ENCODE measurements at regions not wholly inside any gene's neighbourhood (a gene's known extent, or its start where the extent isn't known, plus 50 kb on each side); places are given as distances from the start of the nearest gene placed in this dataset.

DNA sequence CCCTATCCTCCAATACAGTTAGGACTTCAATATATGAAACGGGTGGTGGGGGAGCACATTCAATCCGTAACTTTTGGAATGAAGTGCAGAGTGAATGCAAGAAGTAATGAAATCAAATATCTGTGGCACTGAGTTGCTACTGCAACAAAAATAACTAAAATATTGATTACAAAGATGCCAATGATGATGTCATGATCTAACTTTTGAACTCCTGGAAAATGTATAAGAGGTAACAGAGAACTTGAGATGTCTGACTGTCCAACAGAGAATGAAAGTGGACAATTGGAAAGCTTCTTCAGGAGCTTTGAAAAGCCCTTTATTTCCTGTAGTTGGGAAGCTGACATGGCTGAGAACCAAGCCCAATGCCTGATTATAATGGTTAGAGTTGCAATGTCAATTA lies 279.9 kb downstream of the ZBBX start:
- H2BK120ac ChIP-seq (ENCODE audit: low read depth, low read length) = no peak overlapping the region

DNA sequence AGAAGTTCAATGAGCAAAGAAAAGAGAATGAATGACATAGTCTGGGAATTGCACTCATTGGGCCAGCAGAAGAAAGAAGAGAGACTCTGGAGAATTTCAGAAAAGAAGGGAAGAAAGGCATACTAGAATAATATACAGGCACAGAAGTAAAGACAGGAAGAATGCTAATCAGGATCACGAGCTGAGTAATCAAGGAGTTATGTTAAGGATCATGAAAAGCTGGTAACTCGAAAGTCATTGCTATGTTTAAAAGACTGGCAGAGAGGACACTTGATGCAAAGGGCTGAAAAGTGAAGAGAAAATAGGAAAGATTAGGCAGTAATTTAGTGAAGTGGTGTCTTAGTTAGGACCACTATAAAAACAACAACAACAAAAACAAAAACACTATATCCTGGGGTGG lies 284.1 kb downstream of the ZBBX start:
- Histone ChIP-seq H3K27ac (replicated peaks; ENCODE audit: low read length) (no peak overlapping the region), H2AFZ (ENCODE audit: low read length) (peak overlapping the region; percentile 43), H3K9ac (ENCODE audit: low read depth, low read length, poor library complexity) (no peak overlapping the region), H3K4me3 (ENCODE audit: low read length in 2 of 2) (no peak overlapping the region), H3K4ac (ENCODE audit: low read length) (no peak overlapping the region), H2BK120ac (ENCODE audit: low read depth, low read length) (no peak overlapping the region), H3K18ac (ENCODE audit: low read length) (no peak overlapping the region), H3K4me2 (ENCODE audit: insufficient read depth, low read length, poor library complexity, severe bottlenecking) (no peak overlapping the region), H2BK5ac (ENCODE audit: low read length) (no peak overlapping the region), H4K91ac (ENCODE audit: low read depth, low read length, poor library complexity) (no peak overlapping the region), H3K36me3 (replicated peaks in 1 of 2; ENCODE audit: control insufficient read depth in 2 of 2, insufficient read depth in 2 of 2, low read length in 2 of 2) (no peaks in the 10 kb centered on the region), H3K23ac (ENCODE audit: low read depth, low read length, poor library complexity) (no peak overlapping the region), H4K8ac (ENCODE audit: low read depth, low read length) (no peak overlapping the region), H3K9me3 (replicated peaks in 1 of 2; ENCODE audit: control insufficient read depth in 2 of 2, insufficient read depth in 1 of 2, low read depth in 1 of 2, low read length in 2 of 2) (no peaks in the 10 kb centered on the region), H3K4me1 (ENCODE audit: control insufficient read depth in 2 of 2, insufficient read depth in 1 of 2, low read depth in 1 of 2, low read length in 2 of 2) (no peaks in the 10 kb centered on the region), H2AK5ac (ENCODE audit: low read depth, low read length) (no peak overlapping the region), H3K79me1 (ENCODE audit: low read depth, low read length) (no peaks in the 10 kb centered on the region), H2BK15ac (ENCODE audit: low read length) (no peak overlapping the region), H3K27me3 (ENCODE audit: control insufficient read depth in 3 of 3, insufficient read depth in 3 of 3, low read depth in 1 of 3, low read length in 3 of 3) (no peaks in the 10 kb centered on the region), H2BK12ac (ENCODE audit: low read length) (no peak overlapping the region), H3K14ac (ENCODE audit: low read length) (no peak overlapping the region)
- DNase-seq (ENCODE audit: low spot score) = no peak
- no CpG with 5 or more reads among the region's 2 CpGs for WGBS, 2 donors (ENCODE audit: extremely low coverage in 2 of 2, insufficient read length in 2 of 2, insufficient replicate concordance in 1 of 2)

More for the DNA sequence above, 279.9 kb downstream of the ZBBX start:
- Histone ChIP-seq H3K4ac (ENCODE audit: low read length) (no peak overlapping the region), H2AK5ac (ENCODE audit: low read depth, low read length) (no peak overlapping the region), H3K79me1 (ENCODE audit: low read depth, low read length) (no peaks in the 10 kb centered on the region), H3K18ac (ENCODE audit: low read length) (no peak overlapping the region), H2BK15ac (ENCODE audit: low read length) (no peak overlapping the region), H3K27ac (replicated peaks; ENCODE audit: low read length) (no peak overlapping the region), H3K4me2 (ENCODE audit: insufficient read depth, low read length, poor library complexity, severe bottlenecking) (no peak overlapping the region), H2AFZ (ENCODE audit: low read length) (no peak overlapping the region), H2BK5ac (ENCODE audit: low read length) (no peak overlapping the region), H3K27me3 (ENCODE audit: control insufficient read depth in 3 of 3, insufficient read depth in 3 of 3, low read depth in 1 of 3, low read length in 3 of 3) (no peaks in the 10 kb centered on the region), H3K14ac (ENCODE audit: low read length) (no peak overlapping the region), H3K23ac (ENCODE audit: low read depth, low read length, poor library complexity) (no peak overlapping the region), H4K91ac (ENCODE audit: low read depth, low read length, poor library complexity) (no peak overlapping the region), H3K9ac (ENCODE audit: low read depth, low read length, poor library complexity) (no peak overlapping the region), H3K36me3 (replicated peaks in 1 of 2; ENCODE audit: control insufficient read depth in 2 of 2, insufficient read depth in 2 of 2, low read length in 2 of 2) (no peaks in the 10 kb centered on the region), H3K4me3 (ENCODE audit: low read length in 2 of 2) (no peak overlapping the region), H3K9me3 (replicated peaks in 1 of 2; ENCODE audit: control insufficient read depth in 2 of 2, insufficient read depth in 1 of 2, low read depth in 1 of 2, low read length in 2 of 2) (no peaks in the 10 kb centered on the region), H4K8ac (ENCODE audit: low read depth, low read length) (no peak overlapping the region), H2BK12ac (ENCODE audit: low read length) (no peak overlapping the region), H3K4me1 (ENCODE audit: control insufficient read depth in 2 of 2, insufficient read depth in 1 of 2, low read depth in 1 of 2, low read length in 2 of 2) (no peaks in the 10 kb centered on the region)
- WGBS, 2 donors (ENCODE audit: extremely low coverage in 2 of 2, insufficient read length in 2 of 2, insufficient replicate concordance in 1 of 2) = no CpG with 5 or more reads among the region's 2 CpGs
- DNase-seq (ENCODE audit: low spot score) = no peak

DNA sequence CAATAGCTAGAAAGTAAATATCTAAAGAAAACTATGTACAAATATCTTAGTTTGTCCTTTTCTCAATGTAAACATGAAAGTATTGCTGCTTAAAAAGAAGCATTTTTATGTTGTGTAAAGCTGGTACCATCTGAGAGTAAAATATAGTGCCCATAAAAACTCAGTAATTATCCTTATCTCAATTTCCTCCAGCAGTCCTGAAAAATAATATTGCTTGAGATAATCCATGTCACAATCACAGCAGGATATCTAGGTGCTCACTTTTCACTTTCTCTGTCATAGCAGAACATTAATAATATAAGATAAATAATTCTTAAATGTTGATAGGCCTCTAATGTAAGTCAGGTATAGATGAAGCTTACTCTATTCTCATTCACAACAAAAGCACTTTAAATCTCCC lies 285.5 kb downstream of the ZBBX start:
- no peaks in the 10 kb centered on the region for H3K4me1 ChIP-seq (ENCODE audit: control insufficient read depth in 2 of 2, insufficient read depth in 1 of 2, low read depth in 1 of 2, low read length in 2 of 2)
- H3K4me2 ChIP-seq (ENCODE audit: insufficient read depth, low read length, poor library complexity, severe bottlenecking) = no peak overlapping the region
- no peak overlapping the region for H3K4me3 ChIP-seq (ENCODE audit: low read length in 2 of 2)
- H2BK5ac ChIP-seq (ENCODE audit: low read length) = no peak overlapping the region
- H4K8ac ChIP-seq (ENCODE audit: low read depth, low read length) = no peak overlapping the region
- no peak overlapping the region for H3K14ac ChIP-seq (ENCODE audit: low read length)
- no peak overlapping the region for H2BK12ac ChIP-seq (ENCODE audit: low read length)
- H4K91ac ChIP-seq (ENCODE audit: low read depth, low read length, poor library complexity) = no peak overlapping the region
- H2BK120ac ChIP-seq (ENCODE audit: low read depth, low read length) = no peak overlapping the region
- H2AK5ac ChIP-seq (ENCODE audit: low read depth, low read length) = no peak overlapping the region
- no peaks in the 10 kb centered on the region for H3K9me3 ChIP-seq (replicated peaks in 1 of 2; ENCODE audit: control insufficient read depth in 2 of 2, insufficient read depth in 1 of 2, low read depth in 1 of 2, low read length in 2 of 2)
- H3K23ac ChIP-seq (ENCODE audit: low read depth, low read length, poor library complexity) = no peak overlapping the region
- H3K27me3 ChIP-seq (ENCODE audit: control insufficient read depth in 3 of 3, insufficient read depth in 3 of 3, low read depth in 1 of 3, low read length in 3 of 3) = no peaks in the 10 kb centered on the region
- H3K36me3 ChIP-seq (replicated peaks in 1 of 2; ENCODE audit: control insufficient read depth in 2 of 2, insufficient read depth in 2 of 2, low read length in 2 of 2) = no peaks in the 10 kb centered on the region
- H3K27ac ChIP-seq (replicated peaks; ENCODE audit: low read length) = no peak overlapping the region
- no peak for DNase-seq (ENCODE audit: low spot score)
- H3K4ac ChIP-seq (ENCODE audit: low read length) = no peak overlapping the region
- H3K9ac ChIP-seq (ENCODE audit: low read depth, low read length, poor library complexity) = no peak overlapping the region
- no peak overlapping the region for H2BK15ac ChIP-seq (ENCODE audit: low read length)
- H3K18ac ChIP-seq (ENCODE audit: low read length) = no peak overlapping the region
- H3K79me1 ChIP-seq (ENCODE audit: low read depth, low read length) = no peaks in the 10 kb centered on the region
- no peak overlapping the region for H2AFZ ChIP-seq (ENCODE audit: low read length)

- Histone ChIP-seq H3K14ac (ENCODE audit: low read length) (no peak overlapping the region), H3K4ac (ENCODE audit: low read length) (no peak overlapping the region), H4K8ac (ENCODE audit: low read depth, low read length) (no peak overlapping the region), H3K18ac (ENCODE audit: low read length) (no peak overlapping the region), H2AK5ac (ENCODE audit: low read depth, low read length) (no peak overlapping the region), H3K27me3 (ENCODE audit: control insufficient read depth in 3 of 3, insufficient read depth in 3 of 3, low read depth in 1 of 3, low read length in 3 of 3) (no peaks in the 10 kb centered on the region), H3K23ac (ENCODE audit: low read depth, low read length, poor library complexity) (no peak overlapping the region), H2BK120ac (ENCODE audit: low read depth, low read length) (no peak overlapping the region), H3K4me1 (ENCODE audit: control insufficient read depth in 2 of 2, insufficient read depth in 1 of 2, low read depth in 1 of 2, low read length in 2 of 2) (no peaks in the 10 kb centered on the region), H2BK12ac (ENCODE audit: low read length) (no peak overlapping the region), H3K4me3 (ENCODE audit: low read length in 2 of 2) (no peak overlapping the region), H3K36me3 (replicated peaks in 1 of 2; ENCODE audit: control insufficient read depth in 2 of 2, insufficient read depth in 2 of 2, low read length in 2 of 2) (no peaks in the 10 kb centered on the region), H2AFZ (ENCODE audit: low read length) (peak overlapping the region; percentile 39), H2BK15ac (ENCODE audit: low read length) (no peak overlapping the region), H2BK5ac (ENCODE audit: low read length) (no peak overlapping the region), H3K4me2 (ENCODE audit: insufficient read depth, low read length, poor library complexity, severe bottlenecking) (no peak overlapping the region), H4K91ac (ENCODE audit: low read depth, low read length, poor library complexity) (no peak overlapping the region), H3K27ac (replicated peaks; ENCODE audit: low read length) (no peak overlapping the region), H3K9me3 (replicated peaks in 1 of 2; ENCODE audit: control insufficient read depth in 2 of 2, insufficient read depth in 1 of 2, low read depth in 1 of 2, low read length in 2 of 2) (no peaks in the 10 kb centered on the region), H3K9ac (ENCODE audit: low read depth, low read length, poor library complexity) (no peak overlapping the region), H3K79me1 (ENCODE audit: low read depth, low read length) (no peaks in the 10 kb centered on the region)
- DNase-seq (ENCODE audit: low spot score) = no peak
- WGBS, 2 donors (ENCODE audit: extremely low coverage in 2 of 2, insufficient read length in 2 of 2, insufficient replicate concordance in 1 of 2) = no CpG with 5 or more reads among the region's 2 CpGs
Measured at GRCh38 chr3:167091226-167091625, 288.9 kb downstream of the ZBBX start.
